SU-DHL-6 (cell line): ENCODE measurements at regions not wholly inside any gene's neighbourhood (a gene's known extent, or its start where the extent isn't known, plus 50 kb on each side); places are given as distances from the start of the nearest gene placed in this dataset.

Source experiments
- CTCF ChIP-seq: fragments of 200-600 bp; sonication (generic); IDR thresholded peaks from one replicate; pipeline ENCODE4 v1.5.1; 2017; ENCODE audit warnings: antibody characterized with exemption, mild to moderate bottlenecking, low read length, moderate library complexity; ENCODE audit not compliant: insufficient read depth, poor library complexity, severe bottlenecking
- EZH2phosphoT487 ChIP-seq: fragments of 200-600 bp; sonication (generic), shearing (Covaris generic); conservative IDR thresholded peaks from 2 replicates; pipeline ENCODE4 v1.6.1; 2018; ENCODE audit warnings: mild to moderate bottlenecking, antibody characterized with exemption, low read length, moderate library complexity, mixed read lengths

- no peak for TF ChIP-seq CTCF
- no peak for TF ChIP-seq EZH2phosphoT487
These were observed 352.0 kb downstream of the NUF2 start for GRCh38 chr1:163673759-163674151.
